Activated T-helper 9 cell treated with anti-CD3 and anti-CD28 coated beads, Interleukin-2, amount 50 U/mL, for 16 hours (primary cell): ENCODE measurements at regions not wholly inside any gene's neighbourhood (a gene's known extent, or its start where the extent isn't known, plus 50 kb on each side); places are given as distances from the start of the nearest gene placed in this dataset.
"Not testable (repeated sequence)": the region's sequence is repeated elsewhere in the genome, so short reads cannot be mapped to it uniquely, and the experiment has no call there.

ENCODE experiments used
- DNase-seq: peaks from one replicate; pipeline ENCODE4 v3.0.0-alpha.2; 2020; ENCODE audit warnings: low read depth

DNA sequence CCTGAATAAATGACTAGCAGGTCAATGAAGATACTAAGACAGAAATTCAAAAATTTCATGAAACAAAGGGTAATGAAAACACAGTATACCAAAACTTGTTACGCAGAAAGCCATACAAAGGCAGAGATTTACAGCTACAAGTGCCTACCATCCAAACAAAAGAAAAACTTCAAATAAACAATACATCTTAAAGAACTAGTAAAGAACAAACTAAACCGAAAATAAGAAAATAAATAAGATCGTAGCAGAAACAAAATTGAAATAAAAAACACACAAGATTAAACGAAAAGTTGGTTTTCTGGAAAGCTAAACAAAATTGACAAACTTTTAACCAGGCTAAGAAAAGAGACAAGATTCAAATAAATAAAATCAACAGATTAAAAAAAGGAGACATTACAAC lies 51.5 kb downstream of the VPREB1 start:
- not testable (repeated sequence) for DNase-seq

DNA sequence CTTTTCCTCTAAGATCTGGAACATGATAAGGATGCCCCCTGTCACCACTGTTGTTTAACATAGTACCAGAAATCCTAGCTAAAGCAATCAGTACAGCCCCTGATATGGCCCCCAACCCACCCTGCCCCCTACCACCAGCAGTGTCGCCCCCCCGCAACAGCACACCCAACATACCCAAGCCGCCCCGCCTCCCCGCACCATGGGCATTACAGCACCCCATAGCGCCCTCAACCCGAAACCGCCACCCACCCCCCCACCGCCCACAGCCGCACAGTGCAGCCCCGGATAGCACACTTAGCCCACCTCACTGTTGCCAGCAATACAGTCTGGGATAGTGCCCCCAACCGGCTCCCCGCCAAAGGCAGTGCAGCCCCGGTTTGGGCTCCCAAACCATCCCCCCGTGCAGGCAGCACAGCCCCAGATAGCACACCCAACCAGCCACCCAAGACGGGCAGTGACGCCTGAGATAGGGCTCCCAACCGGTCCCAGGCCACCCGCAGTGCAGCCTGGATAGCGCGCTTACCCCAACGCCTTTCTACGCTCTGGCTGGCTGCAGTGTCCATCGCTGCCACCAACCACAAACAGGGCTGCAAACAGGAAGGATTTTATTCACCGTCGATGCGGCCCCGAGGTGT lies 52.7 kb downstream of the VPREB1 start:
- DNase-seq: not testable (repeated sequence)

DNA sequence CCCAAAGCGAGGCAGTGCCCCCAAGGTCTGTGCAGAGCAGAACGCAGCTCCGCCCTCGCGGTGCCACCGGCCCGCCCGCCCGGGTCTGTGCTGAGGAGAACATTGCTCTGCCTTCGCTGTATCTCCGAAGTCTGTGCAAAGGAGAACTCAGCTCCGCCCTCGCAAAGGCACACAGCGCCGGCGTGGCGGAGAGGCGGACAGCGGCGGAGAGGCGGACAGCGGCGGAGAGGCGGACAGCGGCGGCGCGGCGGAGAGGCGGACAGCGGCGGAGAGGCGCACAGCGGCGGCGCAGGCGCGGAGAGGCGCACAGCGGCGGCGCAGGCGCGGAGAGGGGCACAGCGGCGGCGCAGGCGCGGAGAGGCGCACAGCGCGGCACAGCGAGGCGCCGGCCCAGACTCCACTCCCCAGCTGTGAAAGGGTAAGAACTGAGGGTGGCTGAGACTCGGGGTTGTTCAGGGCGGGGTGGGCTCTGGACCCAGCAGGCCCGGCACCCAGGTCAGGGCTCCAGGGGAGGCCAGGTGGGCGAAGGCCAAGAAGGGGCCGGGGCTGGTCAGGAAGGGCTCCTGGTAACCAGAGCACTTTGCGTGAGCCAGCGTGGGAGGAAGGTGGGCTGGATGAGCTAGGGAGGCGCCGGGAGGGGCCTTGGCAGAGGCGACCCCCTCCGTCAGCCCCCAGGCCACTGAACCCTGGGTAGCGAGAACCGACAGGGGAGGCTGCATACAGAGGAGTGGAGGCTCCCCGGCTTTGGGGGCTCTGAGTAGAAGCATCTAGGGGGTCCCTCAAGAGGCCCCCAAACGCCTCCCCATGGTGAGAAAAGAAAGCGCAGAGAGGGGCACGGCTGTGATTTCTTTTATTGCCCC lies 53.4 kb downstream of the VPREB1 start:
- peak; percentile 62 for DNase-seq

DNA sequence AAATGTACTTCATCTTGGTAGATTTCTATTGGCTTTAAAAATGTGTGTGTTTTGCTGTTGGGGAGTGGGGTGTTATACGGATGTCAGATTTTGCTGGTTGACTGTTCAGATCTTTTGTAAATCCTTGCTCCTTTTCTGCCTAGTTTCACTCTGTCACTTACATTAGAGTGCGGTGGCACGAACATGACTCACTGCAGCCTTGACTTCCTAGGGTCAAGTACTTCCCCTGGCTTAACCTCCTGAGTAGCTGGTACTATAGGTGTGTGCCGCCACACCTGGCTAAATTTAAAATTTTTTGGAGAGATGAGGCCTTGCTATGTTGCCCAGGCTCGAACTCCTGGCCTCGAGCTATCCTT lies 54.0 kb downstream of the VPREB1 start:
- DNase-seq: not testable (repeated sequence)

DNA sequence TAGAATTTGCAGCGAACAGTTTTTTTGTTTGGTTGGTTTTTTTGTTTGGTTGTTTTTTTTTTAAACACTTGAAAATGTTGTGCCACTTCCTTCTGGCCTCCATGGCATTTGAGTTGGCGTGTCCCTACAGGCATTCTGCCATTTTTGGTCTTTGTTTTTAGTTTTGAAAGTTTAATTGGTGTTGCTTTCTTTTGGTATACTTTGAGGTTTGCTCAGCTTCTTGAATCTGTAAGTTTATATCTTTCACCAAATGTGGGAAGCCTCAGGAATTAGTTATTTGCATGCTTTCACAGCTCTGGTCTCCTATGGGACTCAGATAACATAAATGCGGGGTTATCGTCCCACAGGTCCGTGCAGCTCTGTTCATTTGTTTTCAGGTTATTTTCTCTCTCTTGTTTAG lies 55.9 kb downstream of the VPREB1 start:
- DNase-seq: not testable (repeated sequence)

DNA sequence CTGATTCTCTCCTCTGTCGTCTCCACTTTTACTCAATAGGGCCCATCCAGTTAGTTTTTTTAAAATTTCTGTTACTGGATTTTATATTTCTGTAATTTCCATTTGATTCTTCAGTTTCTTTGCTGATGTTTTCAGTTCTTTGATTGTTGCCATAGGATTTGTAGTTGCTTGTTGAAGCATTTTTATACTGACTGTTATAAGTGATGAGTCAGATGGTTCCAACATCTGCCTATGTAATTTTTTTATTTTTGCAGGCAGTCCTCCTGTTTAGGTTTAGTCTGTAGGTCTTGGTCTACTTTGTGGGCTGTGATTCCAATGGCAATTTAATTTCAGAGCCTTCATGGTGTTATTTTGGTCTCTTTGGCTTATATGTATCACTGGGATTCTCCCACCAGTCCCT lies 56.4 kb downstream of the VPREB1 start:
- DNase-seq: not testable (repeated sequence)

DNA sequence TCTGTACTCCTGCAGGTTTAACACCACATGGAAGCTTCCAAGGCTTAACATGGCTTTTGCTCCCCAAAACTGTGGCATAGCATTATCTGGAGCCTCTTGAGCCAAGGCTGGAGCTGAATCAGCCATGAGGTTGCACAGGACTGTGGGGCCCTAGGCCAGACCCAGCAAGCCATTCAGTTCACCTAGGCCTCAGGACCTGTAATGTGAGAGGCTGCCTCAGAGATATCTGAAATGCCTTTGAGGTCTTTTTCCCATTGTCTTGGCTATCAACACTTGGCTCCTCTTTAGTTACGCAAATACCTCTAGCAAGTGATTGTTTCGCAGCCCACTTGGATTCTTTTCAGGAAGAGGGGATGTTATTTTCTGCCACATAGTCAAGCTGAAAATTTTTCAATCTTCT lies 72.0 kb downstream of the VPREB1 start:
- DNase-seq: no peak

DNA sequence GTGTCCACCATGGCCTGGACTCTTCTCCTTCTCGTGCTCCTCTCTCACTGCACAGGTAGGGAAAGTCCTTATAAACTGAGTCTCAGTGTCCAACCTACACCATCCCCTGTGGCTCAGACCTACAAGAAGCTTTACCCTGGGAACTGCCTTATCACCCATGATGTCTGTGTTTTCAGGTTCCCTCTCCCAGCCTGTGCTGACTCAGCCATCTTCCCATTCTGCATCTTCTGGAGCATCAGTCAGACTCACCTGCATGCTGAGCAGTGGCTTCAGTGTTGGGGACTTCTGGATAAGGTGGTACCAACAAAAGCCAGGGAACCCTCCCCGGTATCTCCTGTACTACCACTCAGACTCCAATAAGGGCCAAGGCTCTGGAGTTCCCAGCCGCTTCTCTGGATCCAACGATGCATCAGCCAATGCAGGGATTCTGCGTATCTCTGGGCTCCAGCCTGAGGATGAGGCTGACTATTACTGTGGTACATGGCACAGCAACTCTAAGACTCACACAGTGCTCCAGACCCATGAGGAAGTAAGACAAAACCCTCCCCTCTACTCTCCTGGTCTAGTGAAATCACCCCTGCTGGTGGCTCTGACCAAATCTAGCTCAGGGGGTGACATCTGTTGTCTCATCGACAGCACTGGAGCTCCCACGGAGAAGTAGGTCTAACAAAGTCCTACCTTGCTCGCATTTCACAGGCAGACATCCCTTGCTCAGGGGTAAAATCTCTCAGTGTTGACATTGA lies 74.3 kb downstream of the VPREB1 start:
- DNase-seq: no peak

DNA sequence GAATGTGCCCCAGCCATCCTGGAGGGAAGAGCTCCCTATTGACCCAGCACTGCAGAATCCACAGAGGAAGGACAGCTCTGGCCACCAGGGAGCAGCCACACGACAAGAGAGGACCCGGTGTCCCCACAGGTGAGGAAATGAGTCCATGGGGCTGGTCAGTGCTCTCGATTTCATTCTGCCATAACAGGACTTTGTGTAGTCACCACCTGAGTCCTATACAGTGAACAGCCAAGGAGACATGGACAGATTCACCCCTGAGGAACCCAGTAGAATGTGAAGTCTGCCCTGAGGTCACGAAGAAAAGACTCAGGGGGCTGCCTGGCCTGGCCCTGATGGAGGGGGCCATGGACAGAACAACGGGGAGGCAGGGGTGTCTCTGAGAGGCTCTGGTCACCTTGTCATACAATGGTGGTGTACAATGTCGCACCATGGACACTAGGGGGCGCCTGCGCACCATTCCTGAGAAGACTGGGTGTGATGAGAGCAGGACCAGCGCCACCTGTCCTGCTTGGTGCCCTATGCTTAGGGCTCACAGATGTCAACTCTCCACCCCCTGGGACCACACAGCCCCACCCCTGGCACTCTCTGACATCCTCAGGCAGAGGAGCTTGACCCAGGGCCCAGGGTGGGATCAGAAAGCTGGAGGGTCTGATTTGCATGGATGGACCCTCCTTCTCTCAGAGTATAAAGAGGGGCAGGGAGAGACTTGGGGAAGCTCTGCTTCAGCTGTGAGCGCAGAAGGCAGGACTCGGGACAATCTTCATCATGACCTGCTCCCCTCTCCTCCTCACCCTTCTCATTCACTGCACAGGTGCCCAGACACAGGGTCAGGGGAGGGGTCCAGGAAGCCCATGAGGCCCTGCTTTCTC lies 77.4 kb downstream of the VPREB1 start:
- DNase-seq: peak; percentile 55

DNA sequence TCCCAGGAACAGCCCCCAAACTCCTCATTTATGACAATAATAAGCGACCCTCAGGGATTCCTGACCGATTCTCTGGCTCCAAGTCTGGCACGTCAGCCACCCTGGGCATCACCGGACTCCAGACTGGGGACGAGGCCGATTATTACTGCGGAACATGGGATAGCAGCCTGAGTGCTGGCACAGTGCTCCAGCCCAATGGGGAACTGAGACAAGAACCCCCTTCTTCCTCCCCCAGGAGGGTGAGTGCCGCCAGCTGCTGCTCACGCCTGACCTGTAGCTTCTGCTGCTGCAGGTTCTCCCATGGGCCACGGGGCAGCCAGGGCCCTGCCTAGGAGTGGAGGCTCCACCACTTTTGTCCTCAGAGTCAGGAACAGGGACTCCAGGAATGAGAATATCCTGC lies 78.2 kb downstream of the VPREB1 start:
- DNase-seq: no peak

DNA sequence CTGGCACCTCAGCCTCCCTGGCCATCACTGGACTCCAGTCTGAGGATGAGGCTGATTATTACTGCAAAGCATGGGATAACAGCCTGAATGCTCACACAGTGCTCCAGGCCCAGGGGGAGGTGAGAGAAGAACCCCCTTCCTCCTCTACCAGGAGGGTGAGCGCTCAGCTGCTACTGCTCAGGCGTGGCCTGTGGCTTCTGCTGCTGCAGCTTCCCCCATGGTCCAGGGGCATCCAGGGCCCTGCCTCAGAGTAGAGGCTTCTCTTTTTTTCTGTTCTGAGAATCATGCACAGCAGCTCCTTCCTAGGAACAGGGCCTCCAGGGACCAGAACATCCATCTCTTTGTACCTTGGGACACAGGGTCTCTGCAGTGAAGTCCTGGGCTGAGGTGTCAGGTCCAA lies 83.1 kb downstream of the VPREB1 start:
- no peak for DNase-seq

DNA sequence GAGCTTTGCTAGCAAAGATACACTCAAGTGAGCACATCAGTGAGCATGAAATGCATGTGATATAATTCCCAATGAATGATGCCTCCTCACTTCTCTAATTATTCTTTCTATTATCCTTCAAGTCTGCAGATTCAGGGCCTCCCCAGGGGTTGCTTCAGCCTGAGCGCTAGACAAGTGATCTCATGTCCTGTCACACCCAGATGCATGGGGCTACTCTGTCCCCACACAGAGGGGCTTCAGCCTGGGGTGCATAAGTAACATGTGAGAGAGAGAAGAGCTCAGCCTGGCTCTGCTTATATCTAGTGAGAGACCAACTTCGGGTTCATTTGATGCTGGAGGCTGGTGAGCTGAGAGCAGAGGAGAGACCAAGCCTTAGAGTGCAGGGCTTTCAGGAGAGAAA lies 85.2 kb downstream of the VPREB1 start:
- no peak for DNase-seq

DNA sequence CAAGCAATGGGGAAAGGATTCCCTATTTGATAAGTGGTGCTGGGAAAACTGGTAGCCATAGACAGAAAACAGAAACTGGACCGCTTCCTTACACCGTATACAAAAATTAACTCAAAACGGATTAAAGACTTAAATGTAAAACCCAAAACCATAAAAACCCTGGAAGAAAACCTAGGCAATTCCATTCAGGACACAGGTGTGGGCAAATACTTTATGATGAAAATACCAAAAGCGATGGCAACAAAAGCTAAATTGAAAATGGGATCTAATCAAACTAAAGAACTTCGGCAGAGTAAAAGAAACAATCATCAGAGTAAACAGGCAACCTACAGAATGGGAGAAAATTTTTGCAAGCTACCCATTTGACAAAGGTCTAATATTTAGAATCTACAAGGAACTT lies 91.1 kb downstream of the VPREB1 start:
- DNase-seq: not testable (repeated sequence)

DNA sequence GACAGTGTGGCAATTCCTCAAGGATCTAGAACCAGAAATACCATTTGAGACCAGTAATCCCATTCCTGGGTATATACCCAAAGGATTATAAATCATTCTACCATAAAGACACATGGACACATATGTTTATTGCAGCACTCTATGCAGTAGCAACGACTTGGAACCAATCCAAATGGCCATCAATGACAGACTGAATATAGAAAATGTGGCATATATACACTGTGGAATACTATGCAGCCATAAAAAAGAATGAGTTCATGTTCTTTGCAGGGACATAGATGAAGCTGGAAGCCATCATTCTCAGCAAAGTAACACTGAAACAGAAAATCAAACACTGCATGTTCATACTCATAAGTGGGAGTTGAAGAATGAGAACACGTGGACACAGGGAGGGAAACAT lies 91.7 kb downstream of the VPREB1 start:
- not testable (repeated sequence) for DNase-seq

DNA sequence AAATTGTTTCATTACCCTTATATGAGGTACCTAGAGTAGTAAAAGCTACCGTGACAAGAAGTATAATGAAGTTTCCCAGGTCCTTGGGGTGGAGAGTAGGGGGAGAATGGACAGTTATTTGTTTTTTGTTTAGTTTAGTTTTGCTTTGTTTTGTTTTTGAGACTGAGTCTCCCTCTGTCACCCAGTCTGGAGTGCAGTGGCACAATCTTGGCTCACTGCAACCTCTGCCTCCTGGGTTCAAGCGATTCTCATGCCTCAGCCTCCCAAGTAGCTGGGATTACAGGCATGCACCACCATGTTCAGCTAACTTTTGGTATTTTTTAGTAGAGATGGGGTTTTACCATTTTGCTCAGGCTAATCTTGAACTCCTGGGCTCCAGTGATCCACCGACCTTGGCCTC lies 94.2 kb downstream of the VPREB1 start:
- DNase-seq: not testable (repeated sequence)

DNA sequence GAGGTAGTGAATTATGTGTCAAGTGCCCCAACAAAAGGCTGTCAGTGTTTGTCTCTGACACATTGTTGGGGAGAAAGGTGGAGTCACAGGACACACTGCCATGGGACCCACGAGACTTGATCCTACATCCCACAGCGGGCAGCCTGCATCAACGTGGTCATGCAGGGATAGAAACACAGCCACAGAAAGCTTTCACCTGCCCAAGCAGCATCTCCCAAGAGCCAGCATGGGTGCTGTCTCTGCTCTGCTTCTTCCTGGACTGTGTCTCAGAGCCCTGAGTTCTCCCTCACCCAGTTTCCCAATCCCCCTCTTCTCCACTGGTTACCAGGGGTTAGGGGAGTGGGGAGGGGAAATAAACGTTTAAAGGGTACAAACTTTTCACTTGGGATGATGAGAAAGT lies 97.2 kb downstream of the VPREB1 start:
- DNase-seq: no peak

DNA sequence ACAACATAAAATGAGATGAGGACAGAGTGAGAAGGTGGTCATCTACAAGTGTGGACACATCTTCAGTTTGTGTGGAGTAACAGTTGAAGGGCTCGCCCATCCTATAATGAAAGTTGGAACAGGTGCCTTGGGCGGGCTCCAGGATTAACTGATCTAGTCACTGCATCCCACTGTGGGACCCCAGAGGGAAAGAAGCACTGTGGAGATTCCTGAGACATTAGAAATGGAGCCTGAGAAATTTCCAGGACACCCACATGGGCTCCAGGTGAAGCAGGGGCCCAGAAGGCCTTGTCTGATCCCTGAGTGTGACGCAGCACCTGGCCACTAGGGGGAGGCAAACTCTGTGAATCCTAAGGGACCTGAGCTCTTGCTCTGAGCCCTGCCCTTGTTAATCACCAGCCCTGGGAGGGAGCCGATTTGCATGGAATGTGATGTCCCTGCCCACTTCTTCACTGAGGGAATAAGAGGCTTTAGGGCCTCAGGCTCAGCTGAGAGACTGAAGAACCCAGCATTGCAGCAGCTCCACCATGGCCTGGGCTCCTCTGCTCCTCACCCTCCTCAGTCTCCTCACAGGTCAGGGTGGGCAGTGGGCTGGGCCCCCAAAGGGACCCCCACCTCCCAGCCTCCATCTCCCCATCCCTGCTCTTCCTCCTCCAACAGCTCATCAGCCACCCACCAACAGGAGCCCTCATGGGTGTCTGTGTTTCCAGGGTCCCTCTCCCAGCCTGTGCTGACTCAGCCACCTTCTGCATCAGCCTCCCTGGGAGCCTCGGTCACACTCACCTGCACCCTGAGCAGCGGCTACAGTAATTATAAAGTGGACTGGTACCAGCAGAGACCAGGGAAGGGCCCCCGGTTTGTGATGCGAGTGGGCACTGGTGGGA lies 98.4 kb downstream of the VPREB1 start:
- peak; percentile 40 for DNase-seq

DNA sequence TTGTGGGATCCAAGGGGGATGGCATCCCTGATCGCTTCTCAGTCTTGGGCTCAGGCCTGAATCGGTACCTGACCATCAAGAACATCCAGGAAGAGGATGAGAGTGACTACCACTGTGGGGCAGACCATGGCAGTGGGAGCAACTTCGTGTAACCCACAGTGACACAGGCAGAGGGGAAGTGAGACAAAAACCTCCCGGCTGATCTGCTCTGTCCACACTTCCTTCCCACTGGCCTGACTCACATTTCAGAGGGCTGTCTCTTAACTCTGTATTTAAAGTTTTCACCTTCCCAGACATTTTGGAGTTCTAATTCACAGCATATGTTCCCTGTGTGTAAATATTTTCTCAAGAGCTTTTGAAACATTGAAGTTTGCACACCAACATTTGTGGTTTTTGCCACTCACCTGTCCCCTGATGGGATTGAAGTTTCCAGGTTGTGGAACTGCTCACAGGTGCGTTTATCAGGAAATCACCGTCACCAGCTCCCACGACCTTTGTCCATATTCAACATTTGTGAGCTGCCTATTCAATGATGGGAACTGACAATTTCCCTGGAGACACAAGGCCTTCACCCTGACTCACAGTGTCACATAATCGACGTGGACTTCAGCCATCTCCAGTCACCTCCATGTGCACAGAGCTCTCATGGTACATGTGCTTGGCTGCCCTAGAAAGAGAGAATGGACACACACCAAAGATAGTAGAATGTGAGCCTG lies 99.2 kb downstream of the VPREB1 start:
- no peak for DNase-seq

DNA sequence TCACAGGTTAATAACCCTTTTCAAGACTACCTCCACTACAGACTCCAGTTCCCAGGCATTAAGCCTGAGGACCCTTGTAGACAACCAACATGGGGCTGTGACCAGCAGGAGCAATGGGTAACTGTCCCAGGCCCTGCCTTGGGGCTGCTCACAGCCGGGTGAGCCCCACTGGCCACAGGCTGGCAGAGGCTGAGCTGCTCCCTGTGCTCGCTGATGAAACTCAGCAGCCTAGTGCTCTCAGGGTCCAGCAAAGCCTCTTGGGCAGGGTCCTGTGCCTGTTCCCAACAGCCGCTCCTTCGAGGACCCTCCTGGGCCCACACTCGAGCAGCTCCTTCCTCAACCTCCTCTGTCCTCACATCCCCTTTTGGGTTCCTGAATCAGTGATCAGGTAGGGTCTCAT lies 99.8 kb downstream of the VPREB1 start:
- no peak for DNase-seq

DNA sequence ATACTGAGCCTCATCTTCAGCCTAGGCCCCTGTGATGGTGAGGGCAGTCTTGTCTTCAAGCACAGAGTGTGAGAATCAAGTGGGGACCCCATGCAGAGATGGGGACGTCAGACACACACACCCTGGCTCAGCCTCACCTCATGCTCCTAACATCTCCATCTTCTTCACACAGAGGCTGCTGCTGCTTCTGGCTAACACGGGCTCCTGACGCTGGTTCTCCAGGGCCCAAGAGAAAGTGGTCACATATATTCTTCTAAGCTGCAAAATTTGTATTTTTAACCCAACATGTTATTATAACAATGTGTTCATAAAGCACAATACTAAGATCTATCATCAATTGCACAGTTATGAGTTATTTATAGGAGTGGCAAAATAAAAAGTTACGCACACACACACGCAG lies 101.2 kb downstream of the VPREB1 start:
- DNase-seq: no peak
